Stimulated activated CD4-positive, alpha-beta T cell treated with anti-CD3 and anti-CD28 coated beads, Interleukin-2, amount 100 ng/mL, for 48 hours (primary cell): ENCODE measurements at regions not wholly inside any gene's neighbourhood (a gene's known extent, or its start where the extent isn't known, plus 50 kb on each side); places are given as distances from the start of the nearest gene placed in this dataset.
A peak's percentile ranks its signal among the peaks of the same experiment; 100 is the strongest.

Experiments used
- DNase-seq, 2 donors: peaks; one replicate each; pipeline ENCODE4 v3.0.0-alpha.2; 2020

DNA sequence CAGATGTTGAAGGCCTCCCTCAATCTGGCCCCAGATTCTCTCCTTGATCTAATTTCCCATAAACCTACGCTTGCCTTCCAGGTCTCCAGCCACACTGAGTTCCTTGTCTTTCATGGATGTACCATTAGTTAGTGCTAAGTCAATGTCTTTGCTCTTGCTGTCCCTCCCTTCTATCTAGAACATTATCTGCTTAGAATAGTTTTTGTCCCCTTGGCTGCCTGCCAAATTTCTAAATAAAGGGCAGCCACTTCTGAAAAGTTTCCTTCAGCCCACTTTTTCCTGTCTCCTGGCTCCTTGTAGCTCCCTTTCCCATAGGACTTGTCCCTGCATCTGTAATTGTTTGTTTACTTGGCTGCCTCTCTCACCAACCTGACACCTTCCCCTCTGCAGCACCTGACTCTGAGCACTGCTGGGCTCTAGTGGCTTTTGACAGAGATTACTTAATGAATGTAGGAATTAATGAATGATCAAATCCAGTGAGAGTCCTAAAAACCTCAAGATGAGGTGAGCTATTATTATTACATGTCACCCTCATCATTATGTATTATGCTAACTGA is 58.3 kb downstream of the CXCL12 start:
- no peak for DNase-seq

DNA sequence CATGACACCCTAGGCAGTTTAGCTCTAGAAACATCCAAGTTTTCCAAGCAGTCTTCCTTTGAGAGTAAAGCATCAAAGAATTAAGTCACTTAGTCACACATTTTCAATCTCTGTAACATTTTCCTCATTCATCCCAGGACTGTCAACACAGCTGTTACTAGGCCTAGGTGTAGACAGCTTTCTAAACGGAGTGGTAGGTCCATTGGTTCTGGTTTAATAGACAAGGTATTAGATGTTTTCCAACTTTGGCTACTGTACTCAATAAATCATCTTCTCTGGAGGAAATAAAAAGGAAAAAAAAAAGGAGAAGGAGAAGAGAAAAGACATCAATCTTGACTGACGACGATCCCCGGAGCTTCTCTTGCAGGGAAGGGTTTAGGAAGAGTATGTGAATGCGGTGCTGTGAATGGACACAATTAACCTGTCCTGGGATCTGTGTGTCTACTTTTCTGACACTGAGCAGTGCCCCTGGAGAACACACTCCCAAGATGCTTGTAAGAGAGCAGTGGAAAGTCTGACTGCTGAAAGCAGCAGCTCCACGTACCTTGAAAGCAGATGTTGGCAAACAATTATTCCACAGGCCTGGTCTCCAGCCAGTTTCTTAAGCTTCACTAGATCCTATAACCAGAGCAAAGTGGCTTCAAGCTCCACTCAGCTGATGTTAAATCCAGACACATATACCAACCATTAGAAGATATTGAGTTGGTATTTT is 59.1 kb downstream of the CXCL12 start:
- DNase-seq = no peak

DNA sequence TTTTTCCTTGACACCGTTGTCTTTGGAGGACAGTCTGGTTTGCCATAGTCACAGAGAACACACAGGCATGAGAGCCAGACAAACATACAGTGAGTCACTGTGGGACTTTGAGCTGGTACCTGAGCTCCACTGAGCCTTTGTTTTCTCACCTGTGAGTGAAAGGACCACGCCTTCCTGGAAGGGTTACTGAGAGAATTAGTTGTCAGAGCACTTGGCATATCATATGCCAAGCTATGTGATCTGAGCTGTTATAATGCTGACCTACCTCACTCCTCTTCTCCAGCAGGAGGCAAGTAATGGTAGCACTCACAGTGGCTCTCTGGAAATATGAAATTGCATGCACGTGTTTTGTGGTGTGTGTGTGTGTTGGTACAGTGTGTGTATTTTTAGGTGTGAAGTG is 59.7 kb downstream of the CXCL12 start:
- DNase-seq = no peak

DNA sequence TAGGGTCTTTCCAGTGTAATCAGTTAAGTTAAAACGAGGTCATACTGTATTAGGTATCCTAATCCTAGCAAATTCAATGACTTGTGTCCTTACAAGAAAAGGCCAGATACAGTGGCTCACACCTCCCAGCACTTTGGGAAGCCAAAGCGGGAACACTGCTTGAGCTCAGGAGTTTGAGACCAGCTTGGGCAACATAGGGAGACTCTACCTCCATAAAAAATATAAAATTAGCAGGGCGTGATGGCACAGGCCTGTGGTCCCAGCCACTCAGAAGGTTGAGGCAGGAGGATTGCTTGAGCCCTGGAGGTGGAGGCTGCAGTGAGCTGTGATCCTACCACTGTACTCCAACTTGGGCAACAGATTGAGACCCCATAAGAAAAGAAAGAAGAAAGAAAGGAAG is 61.1 kb downstream of the CXCL12 start:
- DNase-seq = no peak

DNA sequence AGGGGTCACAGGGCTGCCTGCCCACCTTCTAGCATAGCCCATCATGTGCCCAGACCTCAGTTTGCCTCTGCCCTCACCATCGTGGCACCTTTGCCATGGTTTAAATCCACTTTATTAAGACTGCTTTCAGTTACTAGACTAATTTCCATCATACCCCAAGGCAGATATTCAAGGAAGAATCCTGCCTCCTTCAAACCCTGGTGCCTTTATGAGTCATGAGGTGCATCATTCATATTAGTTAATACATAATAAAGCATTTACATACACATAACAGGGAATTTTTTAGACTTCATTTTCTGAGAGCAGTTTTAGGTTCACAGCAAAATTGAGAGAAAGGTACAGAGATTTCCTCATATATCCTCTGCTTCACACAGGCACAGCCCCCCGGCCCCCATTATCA is 62.8 kb downstream of the CXCL12 start:
- DNase-seq = no peak

DNA sequence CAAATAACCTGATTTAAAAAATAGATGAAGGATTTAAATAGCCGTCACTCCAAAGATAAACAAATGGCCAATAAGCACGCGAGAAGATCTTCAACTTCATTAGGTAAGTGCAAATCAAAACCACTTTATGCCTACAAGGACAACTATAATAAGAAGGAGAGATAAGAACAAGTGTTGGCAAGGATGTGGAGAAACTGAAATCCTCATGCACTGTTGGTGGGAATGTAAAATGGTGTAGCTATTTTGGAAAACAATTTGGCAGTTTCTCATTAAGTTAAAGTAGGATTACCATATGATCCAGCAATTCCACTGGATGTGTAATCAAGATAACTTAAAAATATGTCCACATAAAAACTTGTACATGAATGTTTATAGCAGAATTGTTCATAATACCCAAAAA is 64.1 kb downstream of the CXCL12 start:
- DNase-seq = no peak

DNA sequence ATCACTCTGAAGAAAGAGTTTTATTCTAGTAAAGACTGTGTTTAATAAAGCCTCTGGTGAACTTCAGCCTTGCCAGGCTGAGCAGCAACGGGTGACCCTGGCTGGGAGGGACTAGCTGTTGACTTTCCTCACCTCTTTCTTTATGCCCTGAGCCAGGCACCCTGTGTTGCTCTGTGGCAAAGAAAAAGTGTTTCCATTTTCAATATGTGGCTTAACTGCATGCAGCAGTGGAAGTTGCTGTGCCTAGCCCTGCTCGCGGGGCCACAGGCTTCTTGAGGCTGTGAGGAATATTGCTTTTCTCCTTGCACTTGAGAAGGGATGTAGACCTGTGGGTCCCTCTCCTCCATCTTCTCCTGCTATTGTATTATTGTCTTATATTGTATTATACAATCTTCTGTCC is 67.0 kb downstream of the CXCL12 start:
- no peak for DNase-seq

DNA sequence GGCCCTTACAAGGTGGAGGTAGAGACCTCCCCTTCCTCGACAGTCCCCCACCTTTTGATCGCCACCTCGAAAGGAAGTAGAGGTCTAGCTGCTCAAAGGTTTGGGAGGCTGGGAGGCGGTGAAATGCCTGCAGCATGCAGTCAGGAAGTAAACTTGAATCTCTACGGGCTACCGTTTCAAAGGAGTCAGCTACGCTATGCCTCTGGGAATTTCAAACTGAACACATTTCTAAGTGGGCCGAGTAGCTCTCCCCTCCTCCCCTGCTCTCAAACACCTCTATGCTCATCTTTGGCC is 68.0 kb downstream of the CXCL12 start:
- DNase-seq = no peak

DNA sequence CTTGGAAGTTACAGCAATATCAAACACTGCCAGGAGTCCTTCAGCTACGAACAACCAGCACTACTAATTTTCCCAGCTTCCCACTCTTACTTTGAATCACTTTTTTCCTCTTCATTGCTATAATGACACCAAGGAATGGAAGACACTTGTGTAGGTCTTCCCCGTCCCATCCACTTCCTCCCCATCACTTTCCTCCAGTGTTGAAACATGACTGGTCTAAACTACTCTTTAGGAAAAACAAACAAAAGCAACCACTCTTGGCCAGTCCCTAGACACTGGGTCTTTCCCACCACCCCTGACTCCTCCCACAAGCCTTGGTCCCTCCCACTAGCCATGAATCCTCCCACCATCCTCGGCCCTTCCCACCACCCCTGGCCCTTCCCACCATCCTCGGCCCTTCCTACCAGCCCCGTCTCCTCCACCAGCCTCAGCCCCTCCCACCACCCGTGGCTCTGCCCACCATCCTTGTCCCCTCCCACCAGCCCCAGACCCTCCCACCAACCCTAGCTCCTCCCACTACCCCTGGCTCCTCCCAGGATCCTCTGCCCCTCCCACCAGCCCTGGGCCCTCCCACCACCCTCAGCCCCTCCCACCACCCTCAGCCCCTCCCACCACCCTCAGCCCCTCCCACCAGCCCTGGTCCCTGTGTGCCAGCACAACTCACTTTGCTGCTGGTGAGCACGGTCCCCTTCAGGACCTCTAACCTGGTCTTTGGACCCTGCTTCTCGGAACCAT is 68.5 kb downstream of the CXCL12 start:
- peak in 1 of 2 donors; percentile 2 for DNase-seq

DNA sequence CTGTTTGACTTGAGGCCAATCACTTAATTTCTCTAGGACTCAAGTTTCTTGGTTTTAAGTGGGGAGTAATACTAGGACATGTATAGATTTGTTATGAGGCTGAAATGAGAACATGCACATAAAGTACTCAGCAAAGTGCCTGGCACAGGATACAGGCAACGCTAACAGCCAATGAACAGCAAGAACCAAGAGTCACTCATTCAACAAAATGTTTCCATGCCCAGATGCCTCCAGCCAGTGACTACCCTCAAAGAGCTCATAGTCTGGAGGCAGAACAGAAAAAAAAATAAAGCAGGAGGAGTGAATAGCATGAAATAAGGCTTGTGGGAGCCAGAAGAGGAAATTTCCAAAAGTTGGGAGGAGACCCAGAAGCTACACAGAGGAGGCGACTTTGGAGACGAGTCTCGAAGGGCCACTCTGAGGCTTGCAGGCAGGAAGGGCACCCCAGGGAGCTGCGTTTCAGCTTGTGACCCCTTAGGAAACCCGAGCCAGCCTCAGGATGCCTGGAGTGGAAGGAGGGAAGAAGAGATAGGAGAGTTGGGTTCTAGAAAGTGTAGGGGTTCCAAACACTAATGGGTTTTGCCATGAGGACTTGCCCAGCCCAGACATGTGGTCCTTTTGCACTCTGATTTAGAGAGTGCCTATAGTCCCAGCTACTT is 70.0 kb downstream of the CXCL12 start:
- no peak for DNase-seq

DNA sequence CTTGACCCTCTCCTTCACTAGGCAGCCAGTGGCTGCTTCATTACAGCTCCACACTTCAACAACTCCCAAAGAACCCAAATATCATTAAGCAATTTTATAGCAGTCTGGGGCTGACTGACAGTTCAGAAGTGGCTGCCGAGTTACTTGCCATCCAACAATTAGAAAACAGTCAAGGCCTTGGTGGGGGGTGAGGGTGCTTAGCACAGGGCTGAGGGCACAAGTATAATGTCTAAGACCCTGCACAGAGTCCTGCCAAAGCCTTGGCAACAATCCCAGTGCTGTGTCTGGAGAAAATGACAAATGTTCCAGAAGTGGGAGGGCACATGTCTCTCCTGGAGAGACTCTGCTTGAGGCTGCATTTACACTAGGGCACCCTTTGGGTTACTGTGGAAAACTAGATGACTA is 71.1 kb downstream of the CXCL12 start:
- no peak for DNase-seq

DNA sequence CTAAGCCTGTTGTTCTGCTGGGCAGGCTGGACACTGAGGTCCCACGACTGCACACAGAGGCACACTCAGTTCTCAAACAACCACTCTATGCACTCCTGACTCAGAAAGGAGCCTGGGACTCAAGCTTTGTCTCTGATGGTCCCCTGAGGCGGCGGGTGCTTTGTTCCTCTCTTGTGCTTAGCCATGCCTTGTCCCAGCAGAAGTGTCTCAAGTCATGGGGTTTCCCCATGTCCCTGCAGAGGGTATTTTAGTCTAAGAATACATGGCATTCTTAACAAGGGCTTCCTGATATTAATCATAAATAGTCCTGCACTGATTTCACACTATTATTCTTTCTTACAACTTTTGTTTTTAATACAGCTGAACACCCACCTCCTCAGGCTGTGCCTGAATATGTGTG is 72.5 kb downstream of the CXCL12 start:
- DNase-seq = no peak

DNA sequence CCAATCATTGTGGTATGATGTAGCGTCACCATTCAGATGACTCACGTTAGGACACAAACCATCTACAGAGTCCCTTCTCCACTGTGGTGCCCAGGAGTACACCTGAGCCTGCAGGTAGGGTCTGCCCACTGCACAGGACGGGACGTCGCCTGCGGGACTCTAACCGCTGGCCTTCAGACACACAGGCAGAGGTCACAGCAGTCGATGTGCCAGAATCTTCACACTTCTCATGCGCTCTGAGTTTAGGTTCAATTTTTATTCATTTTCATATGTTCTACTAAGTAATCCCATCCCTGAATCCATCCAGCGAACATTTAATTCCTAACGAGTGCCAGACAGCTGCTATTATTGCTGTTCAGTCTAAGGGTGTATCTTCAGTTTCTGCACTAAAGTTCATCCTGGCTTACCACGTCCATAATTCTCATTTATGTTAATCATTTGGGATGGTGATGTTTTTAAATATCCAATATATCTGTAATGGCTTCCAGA is 73.3 kb downstream of the CXCL12 start:
- no peak for DNase-seq

DNA sequence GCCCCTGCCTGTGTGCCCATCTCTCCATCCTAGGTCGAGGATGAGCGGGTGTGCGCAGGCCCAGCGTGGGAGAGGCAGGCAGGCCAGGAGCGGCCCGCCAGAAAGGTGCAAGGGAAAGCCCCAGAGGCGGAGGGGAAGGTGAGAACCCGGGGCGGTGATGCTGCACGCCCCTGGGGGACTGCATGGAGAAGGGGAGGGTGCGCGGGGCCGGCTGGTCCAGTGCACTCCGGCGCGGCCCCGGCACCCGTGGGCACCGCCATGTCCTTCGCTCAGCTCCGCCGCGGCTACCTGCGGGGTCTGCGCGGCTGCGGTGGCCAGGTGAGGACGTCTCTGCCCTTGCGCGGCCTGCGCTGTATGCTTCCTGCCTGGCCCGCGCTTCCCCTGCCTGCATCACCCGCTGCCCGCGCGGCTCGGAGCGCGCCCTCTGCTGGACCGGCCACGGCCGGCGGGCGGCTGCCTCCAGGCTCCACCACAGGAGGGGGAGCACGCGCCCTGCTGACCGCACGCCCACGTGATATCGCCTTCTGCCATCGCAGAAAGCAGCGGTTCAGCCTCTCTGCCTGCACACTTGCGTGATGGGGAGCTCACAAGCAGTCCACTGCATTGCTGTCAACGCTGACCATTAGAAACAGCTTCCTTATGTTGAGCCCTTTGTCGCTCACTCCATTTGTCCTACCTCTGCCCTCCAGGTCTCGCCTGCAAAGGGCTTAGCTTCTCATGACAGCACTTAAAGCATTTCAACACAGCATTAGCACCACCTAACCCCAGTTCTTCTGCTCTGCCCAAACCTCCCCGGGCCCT is 73.9 kb downstream of the CXCL12 start:
- peak; percentile 63 to 73 for DNase-seq

DNA sequence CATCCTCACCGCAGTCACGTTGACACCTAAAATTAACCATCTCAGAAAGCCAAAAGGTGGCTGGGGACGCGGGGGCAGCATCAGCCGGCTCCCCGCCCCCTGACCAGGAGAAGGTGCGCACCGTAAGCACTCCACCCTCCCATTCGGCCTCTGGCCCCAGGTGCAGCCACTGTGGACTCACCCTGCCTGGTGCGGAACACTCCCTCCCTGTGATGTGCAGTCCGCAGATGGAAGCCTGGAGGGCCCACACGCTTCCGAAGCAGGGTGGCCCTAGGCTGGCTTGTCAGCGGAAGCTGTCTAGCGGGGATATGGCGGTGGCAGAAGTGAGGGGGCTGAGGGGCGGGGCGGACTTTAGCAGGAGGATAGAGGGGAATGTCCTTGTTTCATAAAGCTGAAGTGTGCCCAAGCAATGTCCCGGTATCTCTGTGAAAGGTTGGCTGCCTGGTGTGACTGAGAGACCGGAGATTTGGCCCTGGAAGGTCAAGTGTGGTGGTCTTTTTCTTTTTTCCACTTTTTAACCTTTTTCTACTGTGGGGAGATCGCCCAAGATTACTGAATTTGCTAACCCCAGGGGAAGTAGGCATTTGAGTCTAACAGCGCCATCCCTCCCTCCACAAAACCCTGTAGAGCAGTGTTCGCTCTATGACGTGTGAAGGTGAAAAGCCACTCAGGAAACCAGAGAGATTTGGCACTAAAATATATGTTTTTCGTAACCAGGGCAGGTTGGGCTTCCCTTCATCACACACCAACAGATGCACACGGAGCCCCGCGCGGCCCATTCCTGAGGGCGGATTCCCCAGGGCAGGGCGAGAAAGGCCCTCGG is 74.7 kb downstream of the CXCL12 start:
- no peak for DNase-seq

DNA sequence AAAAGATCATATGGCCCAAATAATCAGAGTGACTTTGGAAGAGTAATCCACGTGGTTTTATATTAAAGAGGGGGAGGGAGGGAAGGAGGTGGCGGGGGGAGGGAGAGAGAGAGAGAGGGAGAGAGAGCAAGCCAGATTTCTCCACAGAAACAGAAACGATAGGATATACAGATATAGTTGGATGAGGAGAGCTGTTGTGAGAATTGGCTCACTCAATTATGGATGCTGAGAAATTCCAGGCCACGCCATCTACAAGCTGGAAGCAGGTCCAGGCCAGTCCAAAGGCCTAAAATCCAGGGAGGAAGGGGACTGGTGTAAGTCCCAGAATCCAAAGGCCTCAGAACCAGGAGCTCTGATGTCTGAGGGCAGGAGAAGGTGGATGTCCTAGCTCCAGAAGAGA is 75.5 kb downstream of the CXCL12 start:
- DNase-seq = no peak

DNA sequence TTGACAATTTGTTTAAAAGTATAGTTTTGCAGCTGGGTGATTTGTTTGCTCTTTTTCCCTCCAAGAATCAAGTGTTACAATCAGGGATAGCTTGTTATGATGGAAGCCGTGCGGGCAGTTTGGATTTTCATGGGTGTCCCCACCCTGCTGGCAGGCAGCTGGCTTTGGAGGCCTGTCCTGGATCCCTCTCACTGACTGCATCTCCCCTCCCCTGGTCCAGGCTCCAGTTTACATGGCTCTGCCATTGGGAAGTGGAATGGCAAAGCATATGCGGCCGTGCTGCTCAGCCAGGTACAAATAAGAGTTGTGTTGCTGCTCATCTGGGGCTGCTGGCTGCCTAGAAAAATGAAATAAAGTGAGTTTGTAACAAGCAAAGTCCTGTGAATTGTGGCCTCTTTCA is 76.0 kb downstream of the CXCL12 start:
- no peak for DNase-seq

DNA sequence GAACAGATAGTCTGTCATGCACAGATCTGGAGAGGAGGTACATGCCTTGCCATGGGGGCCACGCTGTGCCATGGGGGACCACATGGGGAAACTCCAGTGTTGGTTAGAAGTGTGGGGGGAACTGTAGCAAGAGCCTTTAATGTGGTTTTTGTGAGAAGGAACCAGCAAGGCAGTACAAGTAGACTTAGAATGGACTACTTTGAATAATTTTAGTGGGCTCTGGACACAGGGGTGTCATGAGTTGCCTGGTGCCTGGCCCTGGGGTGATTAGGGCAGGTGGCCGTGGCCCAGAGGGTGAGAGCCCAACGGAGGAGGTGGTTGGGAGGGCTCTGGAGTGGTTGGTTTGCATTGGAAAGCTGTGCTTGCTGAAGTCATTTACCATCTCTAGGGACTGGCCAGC is 77.2 kb downstream of the CXCL12 start:
- DNase-seq = no peak

DNA sequence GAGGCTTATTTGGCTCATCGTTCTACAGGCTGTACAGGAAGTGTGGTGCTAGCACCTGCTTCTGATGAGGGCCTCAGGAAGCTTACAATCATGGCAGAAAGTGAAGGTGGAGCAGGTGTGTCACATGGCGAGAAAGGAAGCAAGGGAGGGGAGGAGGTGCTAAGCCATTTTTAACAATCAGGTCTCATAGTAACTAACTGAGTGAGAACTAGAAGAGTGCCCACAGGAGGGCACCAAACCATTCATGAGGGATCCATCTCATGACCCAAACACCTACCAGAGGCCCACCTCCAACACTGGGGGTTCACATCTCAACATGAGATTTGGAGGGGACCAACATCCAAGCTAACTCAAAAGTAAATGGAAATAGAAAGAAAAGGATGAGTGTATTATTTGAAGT is 78.1 kb downstream of the CXCL12 start:
- no peak for DNase-seq

DNA sequence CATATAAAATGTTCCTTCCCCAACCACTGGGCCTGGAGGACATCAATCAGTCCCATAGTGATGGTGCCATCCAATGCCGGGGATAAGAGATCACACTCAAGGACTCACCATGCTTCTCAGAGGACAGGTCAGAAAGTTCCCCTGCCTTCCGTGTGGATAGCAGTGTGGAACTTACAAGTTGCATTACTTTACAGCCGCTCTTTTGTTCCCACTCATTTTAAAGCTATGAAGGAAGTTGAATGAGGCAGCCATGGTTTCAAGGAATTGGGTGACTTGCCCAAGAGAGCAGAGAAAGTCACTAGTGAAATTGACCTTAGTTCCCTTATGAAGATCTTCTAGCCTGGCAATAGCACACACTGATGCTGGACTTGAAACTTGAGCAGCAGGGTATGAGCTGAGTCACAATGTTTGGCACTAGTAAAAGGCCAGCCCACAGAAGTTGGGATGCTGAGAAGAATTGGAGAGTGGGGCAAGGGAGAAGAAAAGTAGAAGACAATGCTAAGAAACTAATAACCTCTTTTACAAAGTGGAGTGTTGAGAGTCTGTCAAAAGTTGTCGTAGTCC is 78.7 kb downstream of the CXCL12 start:
- no peak for DNase-seq

DNA sequence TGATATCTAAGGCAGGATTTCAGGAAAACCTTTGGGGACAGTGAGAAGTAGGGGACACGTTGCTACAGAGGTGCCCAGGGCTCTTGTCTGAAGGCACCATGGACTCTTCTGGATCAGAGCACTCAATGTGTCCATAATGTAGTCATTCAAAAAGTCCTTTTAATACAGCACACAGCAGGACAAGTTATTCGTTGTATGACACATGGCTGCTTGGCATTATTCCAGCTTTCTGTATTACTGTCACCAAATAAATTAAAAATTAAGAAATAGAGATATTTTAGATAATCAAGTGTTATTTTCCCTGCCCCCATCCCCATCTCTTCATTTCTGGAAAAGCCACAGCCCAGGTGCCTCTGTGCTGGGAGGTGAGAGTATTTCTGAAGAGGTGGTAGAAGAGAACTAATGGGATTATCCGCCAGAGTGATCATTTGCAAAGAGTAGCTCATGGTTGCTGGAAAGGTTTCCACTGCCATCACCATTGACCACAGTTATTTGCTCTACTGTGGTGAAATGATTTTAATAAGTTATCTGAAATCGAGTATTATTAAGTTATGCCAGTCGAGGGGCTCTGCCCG is 83.0 kb downstream of the CXCL12 start:
- no peak for DNase-seq
